ENCODE measurements at regions not wholly inside any gene's neighbourhood (a gene's known extent, or its start where the extent isn't known, plus 50 kb on each side); places are given as distances from the start of the nearest gene placed in this dataset.
A peak's percentile ranks its signal among the peaks of the same experiment; 100 is the strongest.

DNA sequence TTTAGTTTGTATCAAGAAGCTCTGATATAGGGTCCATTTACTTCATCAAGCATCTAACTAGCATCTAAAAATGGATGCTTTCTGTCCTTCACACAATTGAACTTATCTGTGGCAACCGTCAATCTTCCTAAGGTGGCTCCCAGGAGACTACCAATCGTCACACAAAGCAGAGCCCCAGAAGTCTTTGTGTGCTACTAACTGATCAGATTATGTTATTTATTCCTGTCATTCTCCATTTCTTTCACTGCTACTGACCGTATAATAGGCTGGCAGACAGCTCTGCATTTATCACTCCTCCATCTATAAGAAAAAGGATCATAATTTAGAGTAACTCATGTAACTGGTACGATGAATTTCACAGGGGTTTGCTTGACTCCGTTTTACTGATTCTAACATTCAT lies 585.0 kb upstream of the NXPH2 start:
- TF ChIP-seq, protein P1, sequence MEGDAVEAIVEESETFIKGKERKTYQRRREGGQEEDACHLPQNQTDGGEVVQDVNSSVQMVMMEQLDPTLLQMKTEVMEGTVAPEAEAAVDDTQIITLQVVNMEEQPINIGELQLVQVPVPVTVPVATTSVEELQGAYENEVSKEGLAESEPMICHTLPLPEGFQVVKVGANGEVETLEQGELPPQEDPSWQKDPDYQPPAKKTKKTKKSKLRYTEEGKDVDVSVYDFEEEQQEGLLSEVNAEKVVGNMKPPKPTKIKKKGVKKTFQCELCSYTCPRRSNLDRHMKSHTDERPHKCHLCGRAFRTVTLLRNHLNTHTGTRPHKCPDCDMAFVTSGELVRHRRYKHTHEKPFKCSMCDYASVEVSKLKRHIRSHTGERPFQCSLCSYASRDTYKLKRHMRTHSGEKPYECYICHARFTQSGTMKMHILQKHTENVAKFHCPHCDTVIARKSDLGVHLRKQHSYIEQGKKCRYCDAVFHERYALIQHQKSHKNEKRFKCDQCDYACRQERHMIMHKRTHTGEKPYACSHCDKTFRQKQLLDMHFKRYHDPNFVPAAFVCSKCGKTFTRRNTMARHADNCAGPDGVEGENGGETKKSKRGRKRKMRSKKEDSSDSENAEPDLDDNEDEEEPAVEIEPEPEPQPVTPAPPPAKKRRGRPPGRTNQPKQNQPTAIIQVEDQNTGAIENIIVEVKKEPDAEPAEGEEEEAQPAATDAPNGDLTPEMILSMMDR (IDR thresholded peaks at IDR 0.05; ENCODE audit: poor library complexity, severe bottlenecking): no peak
- TF ChIP-seq EP300 (conservative IDR thresholded peaks at IDR 0.05; ENCODE audit: poor library complexity, severe bottlenecking): peak; percentile 92
